HepG2 (cell line): ENCODE measurements at regions not wholly inside any gene's neighbourhood (a gene's known extent, or its start where the extent isn't known, plus 50 kb on each side); places are given as distances from the start of the nearest gene placed in this dataset.

ENCODE experiments used
- ATAC-seq: fragments of 200-7000 bp; cut with Tn5 transposase; 3 replicates; pipeline ENCODE4 v1.9.1; 2020; ENCODE audit warnings: mild to moderate bottlenecking, moderate library complexity
- BruUV-seq: library from RNA; stranded (reverse); fragments of 400-500 nt; replicated peaks from 2 replicates; lab custom pipeline; 2021; lab: Mats Ljungman, UMichigan
- CTCF ChIA-PET: fragments of 300-600 bp; formaldehyde crosslinking; extraction: SDS; loops from one replicate; lab custom pipeline; 2021; ENCODE audit warnings: low total read pairs, inconsistent platforms, low intra/inter-chr PET ratio; lab: Yijun Ruan, JAX
- POLR2A ChIA-PET: fragments of 350-600 bp; sonication (Branson Sonifier 250); formaldehyde crosslinking; loops from one replicate; lab custom pipeline; 2020; ENCODE audit warnings: antibody characterized with exemption, inconsistent platforms; lab: Yijun Ruan, JAX
- DNase-seq: peaks from one replicate; pipeline ENCODE4 v3.0.0-alpha.2; 2015; ENCODE audit warnings: low spot score
- FAIRE-seq: peaks from 3 replicates; lab custom pipeline; 2011; peaks lifted over from hg19 to GRCh38; lab: Jason Lieb, UNC
- H2AFZ ChIP-seq: one replicate; pipeline ENCODE4 v1.6.1; 2011; ENCODE audit warnings: low read length, inconsistent platforms
- H3K27ac ChIP-seq: fragments of 300-600 bp; 3 replicates; pipeline ENCODE4 v1.8.0; 2011; ENCODE audit warnings: mixed run types, mild to moderate bottlenecking, mixed read lengths, low read length, inconsistent platforms; ENCODE audit not compliant: insufficient read depth; ENCODE audit errors: extremely low read length
- H3K27me3 ChIP-seq, 2 experiments: fragments of 200-600 bp in 1 of 2; 2 replicates in 1 of 2; 3 replicates in 1 of 2; pipeline versions ENCODE4 v1.6.0 to v1.8.0; 2011; ENCODE audit warnings: low read length in 2 of 2, mild to moderate bottlenecking in 2 of 2, moderate library complexity in 2 of 2, inconsistent platforms in 1 of 2; ENCODE audit not compliant: insufficient read depth in 2 of 2, control insufficient read depth in 1 of 2
- H3K36me3 ChIP-seq, 2 experiments: fragments of 200-600 bp in 1 of 2; replicated peaks in 1 of 2; 2 replicates in 1 of 2; 3 replicates in 1 of 2; pipeline versions ENCODE4 v1.5.1 to v1.8.0; 2011; ENCODE audit warnings: low read length in 2 of 2, inconsistent platforms in 1 of 2; ENCODE audit not compliant: insufficient read depth in 2 of 2, control insufficient read depth in 1 of 2
- H3K4me1 ChIP-seq: 2 replicates; pipeline ENCODE4 v1.5.1; 2012; ENCODE audit warnings: low read length, inconsistent platforms; ENCODE audit not compliant: insufficient read depth
- H3K4me2 ChIP-seq: 2 replicates; pipeline ENCODE4 v1.6.0; 2011; ENCODE audit warnings: low read depth, low read length, inconsistent platforms
- H3K4me3 ChIP-seq, 3 experiments: fragments of 200-600 bp in 1 of 3; sonication (generic), shearing (Covaris generic) in 1 of 3; replicated peaks in 1 of 3; 2 replicates each; pipeline ENCODE4 v1.5.1; 2011 to 2016; ENCODE audit warnings: low read length in 3 of 3, inconsistent platforms in 2 of 3, low read depth in 2 of 3, mild to moderate bottlenecking in 2 of 3, control low read depth in 1 of 3, mixed read lengths in 1 of 3; ENCODE audit not compliant: insufficient read depth in 1 of 3
- H3K79me2 ChIP-seq: one replicate; pipeline ENCODE4 v1.6.1; 2011; ENCODE audit warnings: low read length, inconsistent platforms; ENCODE audit not compliant: insufficient read depth
- H3K9ac ChIP-seq: 2 replicates; pipeline ENCODE4 v1.6.0; 2011; ENCODE audit warnings: mild to moderate bottlenecking, low read depth, low read length, inconsistent platforms; ENCODE audit not compliant: insufficient read depth
- H3K9me3 ChIP-seq: 2 replicates; pipeline ENCODE4 v1.5.1; 2012; ENCODE audit warnings: mild to moderate bottlenecking, low read length
- H4K20me1 ChIP-seq: 2 replicates; pipeline ENCODE4 v1.6.0; 2011; ENCODE audit warnings: inconsistent platforms, mild to moderate bottlenecking, low read length, moderate library complexity; ENCODE audit not compliant: insufficient read depth
- MAF1 ChIP-seq: sonication (generic); formaldehyde crosslinking; IDR thresholded peaks from 2 replicates; pipeline ENCODE4 v1.5.0; 2020; ENCODE audit warnings: missing genetic modification reagents, borderline replicate concordance
- ZNF205 ChIP-seq: IDR thresholded peaks from 2 replicates; pipeline ENCODE4 v1.6.1; 2018; ENCODE audit warnings: missing biosample characterization, missing genetic modification reagents
- ZNF430 ChIP-seq: sonication (generic); formaldehyde crosslinking; IDR thresholded peaks from 2 replicates; pipeline ENCODE4 v1.9.0; 2021; ENCODE audit warnings: mild to moderate bottlenecking, missing genetic modification reagents
- ZNF441 ChIP-seq: sonication (generic); formaldehyde crosslinking; IDR thresholded peaks from 2 replicates; pipeline ENCODE4 v1.7.0; 2021; ENCODE audit warnings: missing genetic modification reagents, borderline replicate concordance
- ZNF468 ChIP-seq: sonication (generic); formaldehyde crosslinking; IDR thresholded peaks from 2 replicates; pipeline ENCODE4 v1.8.0; 2022; ENCODE audit warnings: mild to moderate bottlenecking, moderate library complexity, missing genetic modification reagents
- WGBS: methylation state at CpG from one replicate; pipeline ENCODE4 v1.1.6; 2017; ENCODE audit warnings: low lambda C conversion rate; 5-methylcytosine and 5-hydroxymethylcytosine counted together
- in situ Hi-C: cut with HindIII; loops from 2 replicates; pipeline ENCODE4 v1.10.0; 2017; ENCODE audit warnings: low pct_unique_long_range_greater_than_20kb; ENCODE audit not compliant: extremely low pct_ligation_motif_present
- intact Hi-C: fragments of 100-400 bp; cut with micrococcal nuclease; formaldehyde crosslinking; loops from one replicate; pipeline ENCODE4 v1.10.0; 2022; ENCODE audit not compliant: unreplicated experiment
- TF ChIP-seq, protein P1 (sequence below): sonication (generic); formaldehyde crosslinking; IDR thresholded peaks from 2 replicates; pipeline ENCODE4 v1.4.0; 2020; ENCODE audit warnings: missing genetic modification reagents

DNA sequence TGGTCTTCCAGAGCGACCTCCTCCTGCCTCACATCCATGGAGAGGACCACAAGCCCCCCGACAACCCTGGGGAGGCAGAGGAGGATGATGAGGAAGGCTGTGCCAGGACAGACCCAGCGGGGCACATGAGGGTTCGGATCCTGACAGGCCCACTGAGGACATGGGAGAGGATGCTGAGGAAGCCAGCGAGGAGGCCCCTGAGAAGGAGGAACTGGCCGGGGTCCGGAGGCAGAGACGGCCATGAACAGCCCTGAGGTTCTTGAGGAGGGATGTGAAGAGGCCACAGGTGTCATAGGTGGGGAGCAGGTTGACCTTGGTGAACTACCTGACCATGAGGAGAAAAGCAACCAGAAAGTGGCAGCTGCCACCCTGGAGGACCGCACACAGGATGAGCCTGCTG, 54.9 kb upstream of the WNT7A start (continued):
- TF ChIP-seq, protein P1, sequence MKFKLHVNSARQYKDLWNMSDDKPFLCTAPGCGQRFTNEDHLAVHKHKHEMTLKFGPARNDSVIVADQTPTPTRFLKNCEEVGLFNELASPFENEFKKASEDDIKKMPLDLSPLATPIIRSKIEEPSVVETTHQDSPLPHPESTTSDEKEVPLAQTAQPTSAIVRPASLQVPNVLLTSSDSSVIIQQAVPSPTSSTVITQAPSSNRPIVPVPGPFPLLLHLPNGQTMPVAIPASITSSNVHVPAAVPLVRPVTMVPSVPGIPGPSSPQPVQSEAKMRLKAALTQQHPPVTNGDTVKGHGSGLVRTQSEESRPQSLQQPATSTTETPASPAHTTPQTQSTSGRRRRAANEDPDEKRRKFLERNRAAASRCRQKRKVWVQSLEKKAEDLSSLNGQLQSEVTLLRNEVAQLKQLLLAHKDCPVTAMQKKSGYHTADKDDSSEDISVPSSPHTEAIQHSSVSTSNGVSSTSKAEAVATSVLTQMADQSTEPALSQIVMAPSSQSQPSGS (CRISPR knock-in tag), result no peak
- no peak for TF ChIP-seq ZNF468 (CRISPR knock-in tag)
- no peak for TF ChIP-seq MAF1 (CRISPR knock-in tag)
- TF ChIP-seq, all 625 proteins: peak for 0

DNA sequence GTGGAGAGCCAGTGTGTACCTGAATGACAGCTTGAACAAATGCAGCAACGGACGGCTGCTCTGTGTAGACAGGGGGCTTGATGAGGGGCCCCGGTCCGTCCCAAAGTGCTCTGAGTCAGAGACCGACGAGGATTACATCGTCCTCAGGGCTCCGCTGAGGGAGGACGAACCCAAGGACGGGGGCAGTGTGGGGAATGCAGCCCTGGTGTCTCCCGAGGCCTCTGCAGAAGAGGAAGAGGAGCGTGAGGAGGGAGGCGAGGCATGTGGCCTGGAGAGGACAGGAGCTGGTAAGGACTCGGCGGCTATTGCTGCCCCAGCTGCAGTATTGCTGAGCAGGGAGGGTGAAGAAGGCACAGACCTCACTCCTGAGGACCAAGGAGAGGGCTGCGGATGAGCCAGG, 54.4 kb upstream of the WNT7A start:
- 14% methylated on average over 16 of the region's 16 CpGs for WGBS
- ChIA-PET CTCF (no interaction called here), POLR2A (no interaction called here)
- ATAC-seq (peak; percentile 33; the same call in 2 of the 3 replicates), DNase-seq (no peak), FAIRE-seq (no peak)
- no peaks in the 10 kb centered on the region for H3K4me1 ChIP-seq
- H3K9ac ChIP-seq, result no peak overlapping the region
- TF ChIP-seq ZNF205, result no peak
- TF ChIP-seq ZNF441 (CRISPR knock-in tag), result no peak
- no peak for TF ChIP-seq ZNF430 (CRISPR knock-in tag)
- no peaks in the 10 kb centered on the region for H3K36me3 ChIP-seq
- H3K4me3 ChIP-seq, result no peak overlapping the region
- no peaks in the 10 kb centered on the region for H3K9me3 ChIP-seq
- H2AFZ ChIP-seq, result no peak overlapping the region
- H3K27ac ChIP-seq, result no peak overlapping the region
- in situ Hi-C loops, result no loop called here
- BruUV-seq, result no TSS peak
- no peaks in the 10 kb centered on the region for H3K79me2 ChIP-seq
- H3K27me3 ChIP-seq, result peaks cover 0 to 25% of the 10 kb centered on the region in 2 experiments; a peak in 2 of 5 replicates
- no peak overlapping the region for H3K4me2 ChIP-seq
- no peaks in the 10 kb centered on the region for H4K20me1 ChIP-seq
- intact Hi-C loops, result no loop called here
